ENCODE measurements at regions not wholly inside any gene's neighbourhood (a gene's known extent, or its start where the extent isn't known, plus 50 kb on each side); places are given as distances from the start of the nearest gene placed in this dataset.

DNA sequence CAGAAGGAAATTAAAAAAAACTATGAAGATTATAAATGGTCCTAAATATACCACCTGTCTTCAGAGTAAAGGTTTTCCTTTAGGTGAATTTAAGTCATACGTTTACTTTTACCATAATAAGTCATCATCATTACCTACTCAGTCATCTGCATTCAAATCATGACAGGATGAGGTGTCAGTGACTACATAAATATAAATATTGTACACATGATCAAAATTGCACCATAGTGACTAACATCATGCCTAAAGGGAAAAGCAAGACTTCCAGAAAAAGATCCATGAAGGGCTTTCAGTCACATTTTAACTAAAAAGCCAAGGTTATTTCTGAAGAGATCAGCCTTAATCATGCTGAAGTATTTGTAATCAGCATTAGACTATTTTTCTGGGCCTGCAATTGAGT, 759.9 kb upstream of the FLRT2 start:
- DNase-seq (ENCODE audit: low read depth), result no peak

DNA sequence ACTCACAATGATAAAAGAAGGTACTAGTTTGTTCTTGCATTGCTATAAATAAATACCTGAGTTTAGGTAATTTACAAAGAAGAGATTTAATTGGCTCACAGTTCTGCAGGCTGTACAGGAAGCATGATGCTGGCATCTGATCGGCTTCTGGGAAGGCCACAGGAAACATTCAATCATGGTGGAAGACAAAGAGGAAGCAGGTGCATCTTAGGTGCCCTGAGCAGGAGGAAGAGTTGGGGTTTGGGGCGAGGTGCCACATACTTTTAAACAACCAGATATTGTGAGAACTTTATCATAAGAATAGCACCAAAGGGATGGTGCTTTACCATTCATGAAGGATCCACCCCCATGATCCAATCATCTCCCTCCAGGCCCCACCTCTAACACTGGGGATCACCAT, 752.6 kb upstream of the FLRT2 start:
- no peak for DNase-seq (ENCODE audit: low read depth)

DNA sequence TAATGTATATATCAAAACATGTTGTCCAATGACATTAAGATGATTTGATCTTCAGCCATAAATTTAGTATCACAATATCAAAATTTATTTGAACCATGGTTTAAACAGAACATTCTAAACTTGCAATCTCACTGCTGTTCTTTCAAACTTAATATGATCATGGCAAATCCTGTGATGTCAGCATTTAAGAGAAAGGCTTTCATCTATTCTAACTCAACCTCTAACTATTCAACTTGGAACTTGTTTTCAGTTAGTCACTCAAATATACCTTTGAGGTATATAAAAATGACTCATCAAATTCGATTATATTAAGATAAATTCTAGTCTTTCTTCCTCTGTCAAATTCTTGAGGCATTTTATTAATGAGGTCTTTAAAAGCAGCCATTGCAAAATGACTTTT, 747.0 kb upstream of the FLRT2 start:
- DNase-seq (ENCODE audit: low read depth), result no peak

DNA sequence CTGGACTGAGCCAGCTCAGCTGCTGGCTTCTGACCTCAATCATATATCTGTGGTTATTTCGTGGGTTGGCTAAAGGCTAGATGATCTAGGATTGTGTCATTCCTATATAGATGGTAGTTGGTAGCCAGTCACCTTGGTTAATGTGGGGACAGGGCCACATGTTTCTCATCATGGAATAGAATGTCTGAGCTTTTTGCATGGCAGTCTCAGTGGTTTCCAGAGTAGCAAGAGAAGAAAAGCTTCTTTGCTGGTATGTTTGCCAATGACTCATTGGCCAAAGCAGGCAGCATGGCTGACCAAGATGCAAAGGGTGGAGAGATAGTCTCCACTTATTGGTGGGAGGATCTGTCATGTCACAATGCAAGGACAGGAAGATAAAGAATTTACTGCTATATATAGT, 746.4 kb upstream of the FLRT2 start:
- no peak for DNase-seq (ENCODE audit: low read depth)

DNA sequence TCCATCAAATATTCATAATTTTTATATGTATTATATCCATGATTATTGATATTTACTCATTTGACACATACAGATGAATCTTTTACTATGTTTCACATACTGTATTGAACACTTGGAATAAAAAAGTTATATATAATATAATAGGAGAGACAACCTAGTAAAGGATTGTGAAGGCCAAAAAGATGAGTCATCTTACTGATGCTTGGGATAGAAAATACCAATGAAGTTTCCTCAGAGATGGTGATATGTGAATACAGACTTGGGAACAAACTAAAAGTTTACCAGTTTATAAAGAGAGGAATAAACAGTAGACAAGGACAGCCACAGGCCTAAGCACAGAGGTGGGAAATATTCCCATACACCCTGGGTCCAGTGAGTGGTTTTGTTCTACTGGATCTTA, 743.9 kb upstream of the FLRT2 start:
- no peak for DNase-seq (ENCODE audit: low read depth)

DNA sequence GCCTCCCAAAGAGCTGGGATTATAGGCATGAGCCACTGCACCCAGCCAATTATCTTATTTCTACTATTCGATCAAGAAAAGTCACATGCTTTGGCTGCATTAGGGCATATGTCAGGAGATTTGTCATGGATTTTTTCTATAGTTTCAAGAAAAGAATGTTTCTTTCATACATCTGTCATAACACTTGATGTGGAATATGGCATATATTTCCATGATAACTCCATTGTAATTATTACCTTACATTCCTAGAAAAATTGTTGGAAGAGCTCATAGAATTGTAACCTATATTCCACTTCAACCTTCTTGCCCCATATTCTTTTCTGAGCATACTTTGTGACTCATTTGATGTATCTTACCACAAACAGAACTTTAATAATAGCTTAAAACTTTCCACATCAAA, 740.9 kb upstream of the FLRT2 start:
- no peak for DNase-seq (ENCODE audit: low read depth)

DNA sequence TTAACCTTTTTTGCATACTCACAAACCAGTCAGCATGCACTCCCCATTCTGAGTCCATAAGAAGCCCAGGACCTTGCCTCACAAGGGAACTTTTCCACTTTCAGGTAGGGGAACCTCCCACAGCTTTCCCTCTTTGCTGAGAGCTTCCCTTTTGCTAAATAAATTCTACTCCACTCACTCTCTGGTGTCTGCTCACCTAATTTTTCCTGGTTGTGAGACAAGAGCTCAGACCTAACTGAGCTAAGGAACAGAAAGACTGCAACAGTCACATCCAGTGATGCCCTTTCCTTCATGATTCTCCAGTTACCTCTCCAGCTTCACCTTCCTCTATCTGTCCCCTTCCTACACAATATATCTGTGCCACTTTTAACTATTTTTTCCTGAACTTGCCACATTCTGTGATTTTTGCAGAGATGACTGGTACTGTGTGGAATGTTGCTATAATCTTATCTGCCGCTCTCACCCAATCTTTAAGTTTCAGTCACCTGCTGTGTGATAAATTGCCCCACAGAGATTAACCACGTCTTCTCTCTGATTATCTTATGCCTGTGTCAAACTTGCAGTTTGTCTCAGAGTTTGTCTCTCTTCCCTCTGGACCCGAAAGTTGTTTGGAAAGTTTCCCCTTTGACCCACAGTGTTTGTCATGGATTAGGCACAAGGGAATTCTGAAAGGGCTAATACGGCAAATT, 737.1 kb upstream of the FLRT2 start:
- DNase-seq (ENCODE audit: low read depth), result no peak

DNA sequence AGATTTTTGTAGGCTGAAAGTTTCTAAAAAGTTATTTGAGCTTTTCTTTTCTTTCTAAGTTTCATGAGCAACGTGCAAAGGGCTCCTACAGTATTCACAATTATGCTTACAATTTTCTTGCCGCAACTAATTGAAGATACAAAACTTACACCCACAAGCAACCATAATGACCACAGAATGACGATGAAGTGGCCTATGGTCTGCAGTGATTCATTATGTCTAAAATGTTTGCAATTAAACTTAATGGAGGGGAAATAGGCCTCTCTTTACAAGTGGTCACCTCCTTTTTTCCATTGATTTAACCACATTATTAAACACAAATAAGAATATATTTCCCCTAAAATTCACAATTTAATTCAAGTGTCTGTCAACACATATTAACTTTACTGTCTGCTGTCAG, 732.6 kb upstream of the FLRT2 start:
- no peak for DNase-seq (ENCODE audit: low read depth)

DNA sequence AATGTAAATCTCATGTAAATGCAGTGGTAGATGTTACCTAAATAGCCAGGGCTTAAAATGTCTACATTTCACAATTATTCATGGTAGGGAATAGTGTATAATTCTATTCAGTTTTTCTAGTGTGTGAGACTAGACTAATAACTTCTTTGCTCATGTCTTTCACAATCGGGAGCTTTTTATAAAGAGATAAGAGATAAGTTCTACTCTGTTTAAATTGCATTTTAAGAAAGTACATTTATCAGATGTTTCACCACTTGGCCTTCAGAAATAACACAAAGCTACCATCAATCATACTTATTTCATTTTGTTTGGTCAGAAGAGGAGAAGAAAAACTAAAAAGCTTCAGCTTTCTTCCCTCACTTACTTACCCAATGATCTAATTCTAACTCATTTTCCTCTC, 725.5 kb upstream of the FLRT2 start:
- no peak for DNase-seq (ENCODE audit: low read depth)

DNA sequence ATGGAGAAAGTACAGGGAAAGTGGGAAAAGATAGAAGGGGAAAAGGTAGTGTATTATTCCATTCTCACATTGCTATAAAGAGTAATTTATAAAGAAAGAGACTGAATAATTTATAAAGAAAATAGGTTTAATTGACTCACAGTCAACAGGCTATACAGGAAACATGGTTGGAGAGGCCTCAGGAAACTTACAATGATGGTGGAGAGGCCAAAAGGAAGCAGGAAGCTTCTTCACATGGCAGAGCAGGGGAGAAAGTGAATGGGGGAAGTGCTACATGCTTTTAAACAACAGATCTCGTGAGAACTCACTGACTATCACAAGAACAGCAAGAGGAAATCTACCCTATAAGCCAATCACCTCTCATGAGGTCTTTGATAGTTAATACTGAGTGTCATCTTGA, 725.0 kb upstream of the FLRT2 start:
- no peak for DNase-seq (ENCODE audit: low read depth)

DNA sequence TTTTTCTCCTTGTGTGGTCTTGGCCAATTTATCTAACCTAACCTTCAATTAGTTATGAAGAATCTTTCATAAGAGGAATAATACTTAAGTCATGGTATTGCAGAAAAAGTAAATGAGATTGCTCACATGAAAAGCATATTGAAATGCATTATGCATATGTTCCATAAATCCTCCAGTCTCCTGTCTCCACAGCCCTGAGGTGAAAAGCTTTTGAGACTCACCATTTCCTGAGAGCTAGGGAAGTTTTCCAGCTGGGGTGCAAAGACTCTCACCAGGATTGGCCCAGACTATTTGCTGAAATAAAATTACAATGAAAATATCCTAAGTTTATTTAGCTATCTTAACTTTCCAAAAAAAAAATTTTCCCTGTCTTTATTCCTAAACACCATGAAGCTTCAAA, 723.8 kb upstream of the FLRT2 start:
- no peak for DNase-seq (ENCODE audit: low read depth)

DNA sequence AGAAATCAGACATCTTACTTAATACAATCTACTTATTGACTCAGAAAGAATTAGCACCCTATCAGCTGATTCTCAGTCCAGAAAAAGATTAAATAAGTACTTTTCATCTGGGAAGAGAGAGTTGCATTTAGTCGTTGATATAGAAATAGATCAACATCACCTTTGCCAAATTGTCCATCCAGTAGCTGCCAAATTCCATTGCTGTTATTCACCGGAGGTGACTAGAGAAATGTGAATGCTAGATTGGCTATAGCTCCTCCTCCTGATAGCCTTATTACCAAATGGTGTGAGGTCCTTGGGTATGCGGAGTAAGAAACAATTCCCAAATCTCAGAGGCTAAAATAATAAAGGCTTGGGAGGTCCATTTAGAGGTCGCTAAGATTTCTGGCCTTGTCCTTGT, 723.3 kb upstream of the FLRT2 start:
- no peak for DNase-seq (ENCODE audit: low read depth)

DNA sequence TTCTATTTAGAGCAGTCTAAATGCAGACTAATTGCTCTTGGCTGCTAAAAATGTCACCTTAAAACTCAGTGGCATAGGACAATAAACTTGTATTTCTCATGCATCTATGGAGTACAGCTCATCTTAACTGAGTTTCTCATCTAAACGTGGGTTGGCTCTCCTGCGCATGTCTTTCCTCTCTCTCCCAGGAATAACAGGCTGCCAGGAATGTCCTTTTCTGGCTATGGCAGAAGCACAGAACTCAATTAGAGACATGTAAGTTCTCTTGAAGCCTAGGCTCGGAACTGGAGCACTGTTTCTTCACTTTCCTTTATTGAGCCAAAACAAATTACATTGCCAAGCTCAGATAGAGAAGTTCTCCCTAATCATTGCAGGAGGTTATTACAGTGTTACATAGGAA, 722.3 kb upstream of the FLRT2 start:
- no peak for DNase-seq (ENCODE audit: low read depth)

DNA sequence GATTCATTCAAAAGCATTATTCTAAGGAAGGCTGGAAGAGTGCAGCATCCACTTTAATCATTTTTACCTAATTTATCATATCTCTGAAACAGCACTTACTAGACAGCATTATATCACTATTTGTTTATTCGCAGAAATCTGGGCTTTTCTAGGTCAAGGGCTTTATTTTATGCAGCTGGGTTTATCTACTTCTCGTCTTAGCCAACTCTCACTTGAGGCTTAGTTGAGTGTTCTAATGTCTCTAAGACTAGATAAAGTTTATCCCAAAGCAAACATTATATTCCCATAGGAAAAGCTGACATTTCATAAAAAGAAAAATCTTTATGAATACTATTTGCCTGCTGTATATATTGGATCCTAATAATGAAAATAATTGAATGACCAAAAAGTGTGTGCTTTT, 720.8 kb upstream of the FLRT2 start:
- no peak for DNase-seq (ENCODE audit: low read depth)

DNA sequence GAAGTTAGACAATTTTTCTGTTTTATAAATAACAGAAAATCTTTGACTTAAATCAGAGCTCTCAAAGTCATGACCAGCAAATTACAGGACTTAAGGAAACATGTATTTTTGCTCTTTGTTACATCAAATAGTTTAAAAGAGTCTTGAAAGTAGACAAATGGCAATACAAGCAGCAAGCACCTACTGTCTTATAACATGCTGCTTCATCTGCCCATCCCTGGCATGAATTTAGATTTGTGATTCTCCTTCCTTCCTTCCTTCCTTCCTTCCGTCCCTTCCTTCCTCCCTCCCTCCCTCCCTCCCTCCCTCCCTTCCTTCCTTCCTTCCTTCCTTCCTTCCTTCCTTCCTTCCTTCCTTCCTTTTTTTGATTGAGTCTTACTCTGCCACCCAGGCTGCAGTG, 715.6 kb upstream of the FLRT2 start:
- no peak for DNase-seq (ENCODE audit: low read depth)

DNA sequence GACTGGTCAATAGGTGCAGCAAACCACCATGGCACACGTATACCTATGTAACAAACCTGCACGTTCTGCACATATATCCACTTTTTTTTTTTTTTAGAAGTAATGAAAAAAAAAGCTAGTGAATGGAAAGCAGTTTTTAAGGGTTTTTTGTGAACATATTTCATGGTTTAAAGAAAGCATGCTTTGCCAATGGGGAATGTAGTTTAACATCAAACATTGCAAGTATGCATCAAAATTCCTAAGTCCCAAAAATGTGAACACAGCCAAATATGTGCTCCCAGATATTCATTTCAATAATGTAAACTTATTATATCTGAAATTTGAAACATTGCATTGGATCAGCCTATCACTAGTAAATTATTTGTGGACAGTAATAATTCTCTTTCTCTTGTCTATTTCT, 710.4 kb upstream of the FLRT2 start:
- no peak for DNase-seq (ENCODE audit: low read depth)

DNA sequence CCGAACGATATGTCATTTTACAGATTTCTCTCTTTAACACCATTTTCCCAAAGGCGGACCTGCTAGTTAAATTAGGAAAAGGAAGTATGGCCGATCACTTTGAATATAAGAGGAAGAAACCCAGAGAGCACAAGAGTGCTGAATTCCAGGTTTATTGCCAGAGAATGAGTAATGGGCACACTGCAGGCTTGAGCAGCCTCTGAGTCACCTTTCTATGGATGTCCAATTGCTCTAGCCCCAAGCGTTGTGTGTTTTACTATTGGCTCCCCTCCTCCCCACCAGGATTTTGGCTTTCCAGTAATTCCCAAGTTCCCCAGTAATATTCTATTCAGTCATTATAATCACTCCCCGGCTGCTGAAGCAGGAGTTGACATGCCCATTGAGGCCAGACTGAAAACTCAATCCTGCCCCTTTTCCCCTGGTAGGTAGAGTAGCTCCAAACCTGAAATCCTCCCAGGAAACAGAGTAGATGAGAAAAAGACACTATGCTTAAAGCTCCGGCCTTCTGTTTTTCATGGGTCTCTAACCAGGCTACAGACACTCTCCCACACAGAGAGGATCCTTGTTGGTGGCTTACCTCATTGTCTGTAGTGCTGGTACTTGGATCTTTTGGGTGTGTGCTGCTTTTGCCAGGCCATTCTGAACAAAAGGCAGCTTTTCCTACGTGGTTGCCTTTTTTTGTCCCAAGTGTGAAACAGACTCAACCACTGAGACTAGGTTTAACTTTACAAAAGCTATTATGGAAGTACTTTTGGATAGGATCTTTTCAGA, 704.3 kb upstream of the FLRT2 start:
- peak; percentile 13 for DNase-seq (ENCODE audit: low read depth)

DNA sequence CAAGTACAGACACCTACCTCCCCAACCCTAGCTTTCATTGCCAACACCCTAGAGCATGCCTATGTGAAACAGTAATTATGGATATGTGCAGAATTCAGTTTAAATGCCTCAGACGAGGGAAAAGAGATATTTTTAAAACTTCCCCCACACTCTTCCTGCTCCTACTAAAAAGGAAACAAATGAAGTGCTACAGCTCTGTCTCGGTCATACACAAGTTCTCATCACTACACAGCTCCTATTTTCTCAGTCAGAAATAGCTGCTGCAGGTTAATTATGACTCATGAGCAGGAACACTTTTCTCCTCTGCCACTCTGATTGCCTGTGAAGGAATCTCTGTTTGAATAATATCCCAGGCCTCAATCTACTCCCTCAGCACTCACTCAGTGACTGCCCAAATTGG, 703.6 kb upstream of the FLRT2 start:
- no peak for DNase-seq (ENCODE audit: low read depth)

DNA sequence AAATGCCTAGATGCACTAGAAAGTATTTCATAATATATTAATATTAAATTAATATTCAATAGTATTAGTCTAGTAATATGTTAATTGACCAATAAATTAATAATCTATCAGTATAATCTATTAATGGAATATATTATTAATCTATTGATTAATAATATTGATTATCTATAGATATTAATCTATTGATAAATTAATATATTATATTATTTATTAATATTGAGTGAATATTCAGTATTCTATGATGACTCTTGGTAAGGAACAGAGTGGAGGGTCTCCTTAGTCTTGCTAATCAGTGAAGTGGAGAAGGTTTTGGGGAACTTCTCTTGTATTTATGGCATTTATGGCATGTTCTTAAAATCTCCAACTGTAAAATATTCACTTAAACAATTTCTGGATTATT, 679.3 kb upstream of the FLRT2 start:
- DNase-seq (ENCODE audit: low read depth), result no peak

DNA sequence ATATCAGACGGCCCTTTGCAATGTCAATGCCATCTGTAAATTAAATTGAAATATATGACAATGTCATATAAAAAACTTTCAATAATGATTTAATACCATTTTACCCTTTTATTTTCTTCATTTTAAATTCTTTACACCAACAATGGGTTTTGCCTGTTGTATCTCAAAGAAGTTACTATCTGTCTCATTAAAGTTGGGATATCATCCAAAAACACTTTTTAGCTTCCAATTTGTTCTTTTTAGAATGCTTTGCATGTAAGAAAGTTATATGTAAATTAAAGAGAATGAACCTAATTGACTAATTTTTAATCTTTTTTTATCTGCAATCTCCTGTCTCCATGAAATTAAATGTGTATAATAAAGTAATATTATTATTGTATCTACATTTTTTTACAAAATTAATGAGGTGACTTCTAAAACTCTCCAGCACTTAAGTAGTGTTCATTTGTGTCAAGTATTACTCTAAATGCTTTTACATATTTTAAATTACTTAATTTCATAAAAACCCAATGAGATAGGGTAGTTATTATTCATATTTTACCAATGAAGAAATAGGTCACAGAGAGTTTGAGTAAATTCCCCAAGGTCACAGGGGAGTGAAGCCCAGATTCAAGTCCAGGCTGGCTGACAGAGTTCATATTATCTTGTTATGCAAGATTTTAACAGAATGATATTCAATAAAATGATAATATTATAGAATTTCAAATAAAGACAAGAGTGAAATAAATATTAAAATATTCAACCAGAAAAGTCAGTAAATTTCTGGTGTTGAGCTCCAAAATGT, 673.0 kb upstream of the FLRT2 start:
- DNase-seq (ENCODE audit: low read depth), result no peak

DNA sequence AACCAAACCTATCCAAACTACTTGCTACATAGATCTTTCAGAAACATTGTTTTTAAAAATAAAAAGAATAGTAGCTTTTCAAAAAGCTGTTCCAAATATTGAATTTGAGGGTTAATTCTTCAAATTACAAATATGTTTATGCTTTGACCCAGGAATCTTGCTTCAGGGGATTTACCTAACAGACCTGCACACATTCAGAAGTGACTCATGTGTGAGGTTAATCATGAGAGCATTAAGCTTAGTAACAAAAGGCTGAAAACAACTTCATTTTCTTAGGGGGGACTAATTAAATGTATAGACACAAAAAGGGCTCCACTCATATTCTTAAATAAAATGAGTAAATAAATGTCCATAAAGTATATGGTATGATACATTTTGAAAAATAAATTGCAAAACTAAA, 672.4 kb upstream of the FLRT2 start:
- DNase-seq (ENCODE audit: low read depth), result no peak

DNA sequence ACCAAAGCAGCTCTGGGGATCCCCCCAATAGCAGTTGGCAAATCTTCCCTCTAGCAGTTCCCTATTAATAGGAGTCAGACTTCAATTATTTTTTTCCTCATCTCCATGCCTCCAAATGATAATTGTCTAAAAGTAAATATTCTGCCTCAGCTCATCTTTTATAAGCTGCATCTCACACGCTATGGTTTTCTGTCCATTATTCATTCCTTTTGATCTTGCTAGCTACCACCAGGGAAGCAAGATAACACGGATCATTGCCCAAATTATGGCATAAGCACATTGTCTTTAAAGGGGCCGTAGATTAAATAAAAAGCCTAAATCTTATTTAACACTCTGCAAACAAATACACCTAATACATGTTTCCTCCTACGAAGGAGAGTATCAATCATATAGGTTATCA, 670.8 kb upstream of the FLRT2 start:
- no peak for DNase-seq (ENCODE audit: low read depth)

Measured in RPMI7951 (cell line).